HuH-7 (cell line): ENCODE measurements at regions not wholly inside any gene's neighbourhood (a gene's known extent, or its start where the extent isn't known, plus 50 kb on each side); places are given as distances from the start of the nearest gene placed in this dataset.

Experiments used
- DNase-seq: peaks from one replicate; pipeline ENCODE4 v3.0.0; 2011; ENCODE audit warnings: low spot score

- no peak for DNase-seq
Measured at GRCh38 chr7:91526404-91526803, 262.2 kb downstream of the FZD1 start.

- no peak for DNase-seq
Measured at GRCh38 chr7:91527460-91527859, 263.2 kb downstream of the FZD1 start.

GRCh38 chr7:91533996-91534395 lies 269.8 kb downstream of the FZD1 start:
- no peak for DNase-seq

GRCh38 chr7:91537260-91538152 lies 273.3 kb downstream of the FZD1 start:
- DNase-seq = no peak

- DNase-seq = no peak
Measured at GRCh38 chr7:91541641-91542040, 277.4 kb downstream of the FZD1 start.

GRCh38 chr7:91543646-91544045 lies 279.4 kb downstream of the FZD1 start:
- no peak for DNase-seq

- no peak for DNase-seq
Measured at GRCh38 chr7:91549878-91550277, 285.6 kb downstream of the FZD1 start.

- no peak for DNase-seq
Measured at GRCh38 chr7:91550931-91551330, 286.7 kb downstream of the FZD1 start.

- DNase-seq = no peak
Measured at GRCh38 chr7:91551377-91552175, 287.3 kb downstream of the FZD1 start.

GRCh38 chr7:91553410-91553895 lies 289.2 kb downstream of the FZD1 start:
- DNase-seq = no peak

GRCh38 chr7:91554883-91555282 lies 290.6 kb downstream of the FZD1 start:
- no peak for DNase-seq

GRCh38 chr7:91556239-91556638 lies 292.0 kb downstream of the FZD1 start:
- no peak for DNase-seq

GRCh38 chr7:91556956-91557650 lies 292.9 kb downstream of the FZD1 start:
- DNase-seq = no peak

- DNase-seq = no peak
Measured at GRCh38 chr7:91557789-91558404, 293.7 kb downstream of the FZD1 start.

GRCh38 chr7:91559947-91560346 lies 295.7 kb downstream of the FZD1 start:
- DNase-seq = no peak

- no peak for DNase-seq
Measured at GRCh38 chr7:91564101-91564500, 299.9 kb downstream of the FZD1 start.

- no peak for DNase-seq
Measured at GRCh38 chr7:91564541-91564940, 300.3 kb downstream of the FZD1 start.

GRCh38 chr7:91565499-91566401 lies 301.5 kb downstream of the FZD1 start:
- DNase-seq = peak; percentile 46

- no peak for DNase-seq
Measured at GRCh38 chr7:91566402-91566732, 302.1 kb downstream of the FZD1 start.

- no peak for DNase-seq
Measured at GRCh38 chr7:91567081-91568012, 303.1 kb downstream of the FZD1 start.
